ENCODE measurements at regions not wholly inside any gene's neighbourhood (a gene's known extent, or its start where the extent isn't known, plus 50 kb on each side); places are given as distances from the start of the nearest gene placed in this dataset.

DNA sequence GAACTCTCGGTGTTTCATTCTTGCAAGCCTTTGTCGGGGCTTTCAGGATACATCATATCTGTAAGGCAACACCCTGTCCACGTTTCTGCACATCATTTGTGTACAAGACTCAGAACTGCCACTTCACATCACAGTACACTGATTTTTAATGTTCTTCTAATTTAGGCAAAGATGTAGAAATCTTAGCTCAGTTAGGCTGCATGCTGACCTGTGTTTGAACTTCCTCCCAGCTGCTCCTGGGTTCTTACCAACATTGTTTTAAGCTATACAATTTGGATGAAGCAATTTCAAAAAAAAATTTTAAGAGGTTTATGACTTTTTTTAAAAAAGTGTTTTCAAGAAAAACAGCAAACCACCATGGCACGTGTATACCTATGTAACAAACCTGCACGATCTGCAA, 1047.9 kb upstream of the SLC10A2 start:
- TF ChIP-seq GATA2 (IDR thresholded peaks at IDR 0.05; ENCODE audit: low read depth, low read length) (no peak), GATA3 (IDR thresholded peaks at IDR 0.05; ENCODE audit: low read depth, low read length) (no peak)

All from SH-SY5Y (cell line).